H1 (cell line): ENCODE measurements at regions not wholly inside any gene's neighbourhood (a gene's known extent, or its start where the extent isn't known, plus 50 kb on each side); places are given as distances from the start of the nearest gene placed in this dataset.

Experiments used
- CHD1 ChIP-seq: IDR thresholded peaks from 2 replicates; pipeline ENCODE4 v1.6.1; 2012; ENCODE audit warnings: low read depth, low read length, improper control_type of control experiment
- CTBP2 ChIP-seq: IDR thresholded peaks from 2 replicates; pipeline ENCODE4 v1.7.0; 2011; ENCODE audit warnings: borderline replicate concordance, mild to moderate bottlenecking, moderate library complexity, mixed read lengths, low read length; ENCODE audit not compliant: insufficient read depth, insufficient read length
- EGR1 ChIP-seq: IDR thresholded peaks from 2 replicates; pipeline ENCODE4 v1.6.1; 2011; ENCODE audit warnings: low read depth, low read length, borderline replicate concordance
- GTF2F1 ChIP-seq: IDR thresholded peaks from 2 replicates; pipeline ENCODE4 v1.6.1; 2012; ENCODE audit warnings: low read depth, low read length, improper control_type of control experiment, borderline replicate concordance
- KDM4A ChIP-seq: IDR thresholded peaks from one replicate; pipeline ENCODE4 v1.7.1; 2012; ENCODE audit warnings: low read depth, mild to moderate bottlenecking, moderate library complexity, low read length, inconsistent platforms; ENCODE audit not compliant: severe bottlenecking
- RAD21 ChIP-seq, 2 experiments: IDR thresholded peaks in 1 of 2; conservative IDR thresholded peaks in 1 of 2; 2 replicates each; pipeline ENCODE4 v1.6.1; 2011; ENCODE audit warnings: low read depth in 2 of 2, low read length in 2 of 2, improper control_type of control experiment in 1 of 2, inconsistent platforms in 1 of 2, mild to moderate bottlenecking in 1 of 2, moderate library complexity in 1 of 2
- SRF ChIP-seq: IDR thresholded peaks from 2 replicates; pipeline ENCODE4 v1.6.1; 2011; ENCODE audit warnings: mild to moderate bottlenecking, low read depth, low read length, moderate library complexity
- SUZ12 ChIP-seq: fragments of 200-600 bp; sonication (generic); IDR thresholded peaks from 2 replicates; pipeline ENCODE4 v1.6.1; 2012; ENCODE audit warnings: mild to moderate bottlenecking, inconsistent platforms, low read length, moderate library complexity, mixed read lengths

- TF ChIP-seq SRF (no peak), CHD1 (no peak), GTF2F1 (no peak), SUZ12 (no peak), KDM4A (no peak), CTBP2 (no peak), RAD21 (IDR thresholded peaks at IDR 0.05 in 1 of 2, conservative IDR thresholded peaks at IDR 0.05 in 1 of 2; ENCODE audit: low read depth in 2 of 2, low read length in 2 of 2) (peak; percentile 76 to 77), EGR1 (no peak)
Measured at GRCh38 chr6:76381612-76382011, 309.1 kb upstream of the IMPG1 start (continued).
